K562 (cell line): ENCODE measurements at regions not wholly inside any gene's neighbourhood (a gene's known extent, or its start where the extent isn't known, plus 50 kb on each side); places are given as distances from the start of the nearest gene placed in this dataset.

ENCODE experiments used
- ARHGAP35 ChIP-seq: fragments of 450-650 bp; IDR thresholded peaks from 2 replicates; pipeline ENCODE4 v1.6.1; 2018; ENCODE audit not compliant: partially characterized antibody
- ARID3B ChIP-seq: fragments of 250-450 bp; sonication (Bioruptor Pico); IDR thresholded peaks from 2 replicates; pipeline ENCODE4 v1.4.0; 2020; ENCODE audit warnings: borderline replicate concordance
- ATF2 ChIP-seq: sonication (generic); formaldehyde crosslinking; IDR thresholded peaks from 2 replicates; pipeline ENCODE4 v1.8.1; 2022; ENCODE audit warnings: missing genetic modification reagents
- CBX8 ChIP-seq: fragments of 200-600 bp; sonication (generic); IDR thresholded peaks from 2 replicates; pipeline ENCODE4 v1.6.1; 2012; ENCODE audit warnings: borderline replicate concordance, mixed run types, low read depth, mild to moderate bottlenecking, moderate library complexity, mixed read lengths, low read length, control low read depth, inconsistent platforms; ENCODE audit not compliant: poor library complexity, severe bottlenecking; ENCODE audit errors: extremely low read depth
- CREM ChIP-seq: IDR thresholded peaks from 2 replicates; pipeline ENCODE4 v1.6.1; 2014; ENCODE audit warnings: antibody characterized with exemption, low read depth
- ELF4 ChIP-seq: fragments of 450-650 bp; formaldehyde crosslinking; IDR thresholded peaks from 2 replicates; pipeline ENCODE4 v1.4.0; 2022; ENCODE audit warnings: missing genetic modification characterization
- MLX ChIP-seq, 2 experiments: fragments of 450-650 bp in 1 of 2; sonication (generic) in 1 of 2; formaldehyde crosslinking; conservative IDR thresholded peaks; 2 replicates each; pipeline versions ENCODE4 v1.4.0 to v1.8.1; 2020 to 2022; ENCODE audit warnings: mild to moderate bottlenecking in 1 of 2, missing genetic modification reagents in 1 of 2
- NFRKB ChIP-seq: fragments of 450-650 bp; IDR thresholded peaks from 2 replicates; pipeline ENCODE4 v1.6.1; 2016; ENCODE audit warnings: low read depth
- NR1H2 ChIP-seq: sonication (generic); formaldehyde crosslinking; IDR thresholded peaks from 2 replicates; pipeline ENCODE4 v1.4.0; 2020; ENCODE audit warnings: mild to moderate bottlenecking, missing genetic modification reagents
- PTRF ChIP-seq: fragments of 450-650 bp; IDR thresholded peaks from 2 replicates; pipeline ENCODE4 v1.6.1; 2016; ENCODE audit warnings: mild to moderate bottlenecking, missing genetic modification characterization, missing compliant biosample characterization
- RAD21 ChIP-seq, 2 experiments: fragments of 250-450 bp in 1 of 2; fragments of 450-650 bp in 1 of 2; sonication (Bioruptor Pico) in 1 of 2; formaldehyde crosslinking in 1 of 2; IDR thresholded peaks in 1 of 2; conservative IDR thresholded peaks in 1 of 2; 2 replicates each; pipeline versions ENCODE4 v1.4.0 to v1.8.0; 2020 to 2022; ENCODE audit warnings: mild to moderate bottlenecking in 2 of 2, moderate library complexity in 1 of 2
- RBM22 ChIP-seq: fragments of 200-400 bp; formaldehyde crosslinking; IDR thresholded peaks from 2 replicates; pipeline ENCODE4 v1.6.1; 2018; ENCODE audit warnings: low read length, low read depth; ENCODE audit not compliant: poor library complexity, severe bottlenecking
- SNRNP70 ChIP-seq: fragments of 200-400 bp; formaldehyde crosslinking; optimal IDR thresholded peaks from 2 replicates; pipeline ENCODE3; 2017; ENCODE audit warnings: low read depth, low read length
- TAF15 ChIP-seq: fragments of 200-400 bp; formaldehyde crosslinking; IDR thresholded peaks from 2 replicates; pipeline ENCODE4 v1.6.1; 2017; ENCODE audit warnings: mild to moderate bottlenecking, low read depth, low read length, moderate library complexity
- TAF7 ChIP-seq: fragments of 450-650 bp; IDR thresholded peaks from 2 replicates; pipeline ENCODE4 v1.6.1; 2016; ENCODE audit warnings: missing genetic modification characterization, missing compliant biosample characterization
- THRAP3 ChIP-seq: fragments of 450-650 bp; IDR thresholded peaks from 2 replicates; pipeline ENCODE4 v1.6.1; 2016; ENCODE audit warnings: mild to moderate bottlenecking, inconsistent platforms, borderline replicate concordance
- VEZF1 ChIP-seq: fragments of 200-800 bp; sonication (Bioruptor generic); IDR thresholded peaks from 2 replicates; pipeline ENCODE4 v1.6.1; 2017; ENCODE audit warnings: missing genetic modification characterization, missing compliant biosample characterization
- XRCC5 ChIP-seq: fragments of 200-400 bp; formaldehyde crosslinking; IDR thresholded peaks from 2 replicates; pipeline ENCODE4 v1.6.1; 2017; ENCODE audit warnings: low read depth, mild to moderate bottlenecking, low read length
- ZMIZ1 ChIP-seq, 2 experiments: fragments of 150-350 bp in 1 of 2; IDR thresholded peaks; 2 replicates each; pipeline ENCODE4 v1.6.1; 2012 to 2016; ENCODE audit warnings: low read depth in 2 of 2, low read length in 2 of 2, mild to moderate bottlenecking in 1 of 2, moderate library complexity in 1 of 2
- ZNF212 ChIP-seq: fragments of 450-650 bp; formaldehyde crosslinking; IDR thresholded peaks from 2 replicates; pipeline ENCODE4 v1.4.0; 2020; ENCODE audit warnings: mild to moderate bottlenecking
- ZNF311 ChIP-seq: fragments of 250-450 bp; sonication (Bioruptor Pico); IDR thresholded peaks from 2 replicates; pipeline ENCODE4 v1.4.0; 2020; ENCODE audit warnings: mild to moderate bottlenecking, moderate library complexity

- TF ChIP-seq ZMIZ1 (IDR thresholded peaks at IDR 0.05; ENCODE audit: low read depth in 2 of 2, low read length in 2 of 2) (no peak), CREM (no peak), TAF7 (tag) (no peak), VEZF1 (CRISPR knock-in tag) (peak; percentile 63), XRCC5 (no peak), TAF15 (no peak), NR1H2 (CRISPR knock-in tag) (no peak), THRAP3 (no peak), RAD21 (CRISPR knock-in tag; conservative IDR thresholded peaks at IDR 0.05 in 1 of 2, IDR thresholded peaks at IDR 0.05 in 1 of 2) (no peak), SNRNP70 (no peak), ATF2 (no peak), PTRF (tag) (no peak), ARHGAP35 (no peak), CBX8 (no peak), ARID3B (CRISPR knock-in tag) (no peak), RBM22 (no peak), MLX (CRISPR knock-in tag; conservative IDR thresholded peaks at IDR 0.05) (no peak), ZNF212 (CRISPR knock-in tag) (no peak), ZNF311 (no peak), ELF4 (no peak), NFRKB (no peak)
These were observed 82.4 kb upstream of the STARD13 start (continued) for GRCh38 chr13:33367926-33368325.
